ENCODE measurements at regions not wholly inside any gene's neighbourhood (a gene's known extent, or its start where the extent isn't known, plus 50 kb on each side); places are given as distances from the start of the nearest gene placed in this dataset.

- TF ChIP-seq CTCF (IDR thresholded peaks at IDR 0.05) (no peak), ZFX (IDR thresholded peaks at IDR 0.05; ENCODE audit: borderline replicate concordance) (no peak)
Measured at GRCh38 chr3:106491796-106492195, 623.0 kb upstream of the CBLB start.

Measured in 22Rv1 (cell line).